ENCODE measurements at regions not wholly inside any gene's neighbourhood (a gene's known extent, or its start where the extent isn't known, plus 50 kb on each side); places are given as distances from the start of the nearest gene placed in this dataset.

DNA sequence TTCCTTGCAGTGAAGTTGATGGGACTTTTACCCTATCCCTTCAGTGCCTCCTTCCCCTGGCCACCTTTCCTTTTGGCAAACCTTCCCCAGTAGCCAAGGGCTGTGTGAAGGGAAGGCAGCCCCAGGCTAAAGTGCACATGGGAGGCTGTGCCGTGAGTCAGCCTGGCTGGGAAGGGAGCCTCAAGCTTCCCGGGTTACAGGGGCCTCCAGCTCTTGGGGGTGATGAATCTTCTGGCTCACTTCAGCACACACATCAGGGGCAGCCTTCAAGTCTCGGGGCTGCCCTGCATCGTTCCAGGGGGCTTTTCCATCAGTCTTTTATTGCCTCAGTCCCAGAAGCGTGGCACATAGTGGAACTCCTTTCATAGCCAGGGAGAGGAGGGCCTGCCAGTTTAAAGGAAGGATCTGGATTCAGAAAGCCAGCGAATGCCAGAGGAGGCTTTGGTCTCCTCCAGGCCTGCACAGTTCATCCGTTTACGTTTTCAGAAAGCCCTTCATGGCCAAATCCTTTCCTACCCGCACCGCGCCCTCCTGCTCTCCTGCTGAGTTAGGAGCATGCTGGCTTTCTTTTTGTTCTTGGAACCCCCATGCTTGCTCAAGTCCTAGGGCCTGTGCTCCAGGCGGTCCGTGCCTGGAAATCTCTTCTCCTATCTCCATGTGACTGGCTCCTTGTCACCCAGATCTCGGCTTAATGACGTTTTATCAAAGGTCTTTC, 134.8 kb upstream of the KLF4 start:
- TF ChIP-seq, protein P1, sequence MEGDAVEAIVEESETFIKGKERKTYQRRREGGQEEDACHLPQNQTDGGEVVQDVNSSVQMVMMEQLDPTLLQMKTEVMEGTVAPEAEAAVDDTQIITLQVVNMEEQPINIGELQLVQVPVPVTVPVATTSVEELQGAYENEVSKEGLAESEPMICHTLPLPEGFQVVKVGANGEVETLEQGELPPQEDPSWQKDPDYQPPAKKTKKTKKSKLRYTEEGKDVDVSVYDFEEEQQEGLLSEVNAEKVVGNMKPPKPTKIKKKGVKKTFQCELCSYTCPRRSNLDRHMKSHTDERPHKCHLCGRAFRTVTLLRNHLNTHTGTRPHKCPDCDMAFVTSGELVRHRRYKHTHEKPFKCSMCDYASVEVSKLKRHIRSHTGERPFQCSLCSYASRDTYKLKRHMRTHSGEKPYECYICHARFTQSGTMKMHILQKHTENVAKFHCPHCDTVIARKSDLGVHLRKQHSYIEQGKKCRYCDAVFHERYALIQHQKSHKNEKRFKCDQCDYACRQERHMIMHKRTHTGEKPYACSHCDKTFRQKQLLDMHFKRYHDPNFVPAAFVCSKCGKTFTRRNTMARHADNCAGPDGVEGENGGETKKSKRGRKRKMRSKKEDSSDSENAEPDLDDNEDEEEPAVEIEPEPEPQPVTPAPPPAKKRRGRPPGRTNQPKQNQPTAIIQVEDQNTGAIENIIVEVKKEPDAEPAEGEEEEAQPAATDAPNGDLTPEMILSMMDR (IDR thresholded peaks at IDR 0.05), result no peak
- no peak for TF ChIP-seq POLR2AphosphoS5 (IDR thresholded peaks at IDR 0.05)
- no peak for TF ChIP-seq POLR2A (IDR thresholded peaks at IDR 0.05)
- no peak for TF ChIP-seq EP300 (IDR thresholded peaks at IDR 0.05; ENCODE audit: low read depth)

Measured in transverse colon (tissue), 4 donors.